GM12878 (cell line): ENCODE measurements at regions not wholly inside any gene's neighbourhood (a gene's known extent, or its start where the extent isn't known, plus 50 kb on each side); places are given as distances from the start of the nearest gene placed in this dataset.

Experiments used
- ATAC-seq: fragments of 200-7000 bp; cut with Tn5 transposase; 3 replicates; pipeline ENCODE4 v1.9.1; 2020; ENCODE audit warnings: mild to moderate bottlenecking, moderate library complexity
- BruUV-seq: library from RNA; stranded (reverse); fragments of 400-500 nt; replicated peaks from 2 replicates; lab custom pipeline; 2021; lab: Mats Ljungman, UMichigan
- CTCF ChIA-PET: fragments of 300-600 bp; sonication (Branson Sonifier 250); formaldehyde crosslinking; extraction: SDS; loops from one replicate; lab custom pipeline; 2021; ENCODE audit warnings: inconsistent platforms; lab: Yijun Ruan, JAX
- POLR2A ChIA-PET: fragments of 350-600 bp; formaldehyde crosslinking; extraction: SDS; loops from one replicate; lab custom pipeline; 2021; ENCODE audit warnings: inconsistent platforms; lab: Charles Lee
- RAD21 ChIA-PET: fragments of 300-600 bp; sonication (Branson Sonifier 250); formaldehyde crosslinking; loops from one replicate; lab custom pipeline; 2023; ENCODE audit warnings: antibody characterized with exemption; ENCODE audit not compliant: unreplicated experiment; lab: Charles Lee
- SMC1A ChIA-PET: fragments of 300-600 bp; sonication (Branson Sonifier 250); formaldehyde crosslinking; loops from one replicate; lab custom pipeline; 2023; ENCODE audit not compliant: unreplicated experiment, uncharacterized antibody; lab: Charles Lee
- DNase-seq: peaks from one replicate; pipeline ENCODE4 v3.0.0-alpha.2; 2011; ENCODE audit warnings: low read depth, low spot score
- FAIRE-seq: peaks from 3 replicates; lab custom pipeline; 2011; peaks lifted over from hg19 to GRCh38; lab: Jason Lieb, UNC
- H2AFZ ChIP-seq: 2 replicates; pipeline ENCODE4 v1.6.0; 2011; ENCODE audit warnings: low read depth, low read length, control low read depth; ENCODE audit not compliant: control insufficient read depth
- H3K27ac ChIP-seq: 2 replicates; pipeline ENCODE4 v1.5.1; 2011; ENCODE audit warnings: control low read depth; ENCODE audit not compliant: control insufficient read depth, insufficient read depth
- H3K27me3 ChIP-seq, 2 experiments: replicated peaks in 1 of 2; 2 replicates each; pipeline versions ENCODE4 v1.6.0 to v1.6.1; 2011; ENCODE audit warnings: low read length in 1 of 2; ENCODE audit not compliant: control insufficient read depth in 2 of 2, insufficient read depth in 2 of 2
- H3K36me3 ChIP-seq, 2 experiments: 2 replicates each; pipeline ENCODE4 v1.5.1; 2011; ENCODE audit warnings: low read length in 1 of 2; ENCODE audit not compliant: control insufficient read depth in 2 of 2, insufficient read depth in 2 of 2
- H3K4me1 ChIP-seq: 2 replicates; pipeline ENCODE4 v1.6.1; 2011; ENCODE audit warnings: mild to moderate bottlenecking, low read length, moderate library complexity, mixed read lengths; ENCODE audit not compliant: control insufficient read depth, insufficient read depth
- H3K4me2 ChIP-seq: 2 replicates; pipeline ENCODE4 v1.6.0; 2011; ENCODE audit warnings: control low read depth; ENCODE audit not compliant: control insufficient read depth, insufficient read depth
- H3K4me3 ChIP-seq: fragments of 200-600 bp; sonication (generic); 2 replicates; pipeline ENCODE4 v1.5.1; 2016
- H3K79me2 ChIP-seq: 2 replicates; pipeline ENCODE4 v1.6.0; 2011; ENCODE audit warnings: low read length; ENCODE audit not compliant: control insufficient read depth, insufficient read depth
- H3K9ac ChIP-seq: 2 replicates; pipeline ENCODE4 v1.8.0; 2011; ENCODE audit warnings: low read length, control low read depth, mixed read lengths; ENCODE audit not compliant: control insufficient read depth, insufficient read depth
- H3K9me3 ChIP-seq: replicated peaks from 3 replicates; pipeline ENCODE4 v1.5.1; 2011; ENCODE audit warnings: mild to moderate bottlenecking, low read length; ENCODE audit not compliant: control insufficient read depth, insufficient read depth
- H4K20me1 ChIP-seq: 2 replicates; pipeline ENCODE4 v1.6.0; 2011; ENCODE audit not compliant: control insufficient read depth, insufficient read depth
- ASH2L ChIP-seq: fragments of 300-600, 200-600 bp; sonication (generic); IDR thresholded peaks from 2 replicates; pipeline ENCODE4 v1.6.1; 2017; ENCODE audit warnings: low read depth, mild to moderate bottlenecking, borderline replicate concordance
- E2F4 ChIP-seq: IDR thresholded peaks from 2 replicates; pipeline ENCODE4 v1.6.1; 2012; ENCODE audit warnings: low read depth, low read length, improper control_type of control experiment
- E2F8 ChIP-seq: fragments of 450-650 bp; IDR thresholded peaks from 2 replicates; pipeline ENCODE4 v1.6.1; 2018; ENCODE audit warnings: mild to moderate bottlenecking, low read depth, moderate library complexity; ENCODE audit not compliant: partially characterized antibody
- EZH2 ChIP-seq: IDR thresholded peaks from 2 replicates; pipeline ENCODE4 v1.6.1; 2012; ENCODE audit warnings: low read depth, mild to moderate bottlenecking, control low read depth, inconsistent platforms, low read length, borderline replicate concordance; ENCODE audit not compliant: control insufficient read depth
- MLLT1 ChIP-seq: fragments of 450-650 bp; IDR thresholded peaks from 2 replicates; pipeline ENCODE4 v1.6.1; 2016; ENCODE audit warnings: mild to moderate bottlenecking
- NKRF ChIP-seq: fragments of 450-650 bp; conservative IDR thresholded peaks from 2 replicates; pipeline ENCODE4 v1.6.1; 2017; ENCODE audit warnings: mild to moderate bottlenecking, moderate library complexity
- SUZ12 ChIP-seq: fragments of 200-600 bp; sonication (generic); IDR thresholded peaks from one replicate; pipeline ENCODE4 v1.6.1; 2018; ENCODE audit warnings: antibody characterized with exemption, mild to moderate bottlenecking; ENCODE audit not compliant: unreplicated experiment
- TCF7 ChIP-seq: IDR thresholded peaks from 2 replicates; pipeline ENCODE4 v1.6.1; 2014; ENCODE audit warnings: antibody characterized with exemption, borderline replicate concordance
- ZNF687 ChIP-seq: fragments of 450-650 bp; IDR thresholded peaks from 2 replicates; pipeline ENCODE4 v1.6.1; 2017; ENCODE audit warnings: mild to moderate bottlenecking, moderate library complexity
- WGBS: methylation state at CpG from one replicate; pipeline ENCODE4 v1.1.6; 2016; ENCODE audit warnings: low lambda C conversion rate; ENCODE audit not compliant: insufficient replicate concordance, insufficient coverage; ENCODE audit errors: missing lambda C conversion rate; 5-methylcytosine and 5-hydroxymethylcytosine counted together
- in situ Hi-C: fragments of 300-500 bp; cut with MboI; formaldehyde crosslinking; loops from 9 replicates; pipeline ENCODE4 v1.14.3; 2018; ENCODE audit warnings: mixed read lengths
- intact Hi-C: fragments of 100-400 bp; cut with micrococcal nuclease; formaldehyde crosslinking; loops from one replicate; pipeline ENCODE4 v1.14.2; 2022; ENCODE audit not compliant: unreplicated experiment

GRCh38 chr3:111314181-111314873 is 227.7 kb upstream of the CD96 start (continued):
- no peak for TF ChIP-seq E2F8
- TF ChIP-seq EZH2 = no peak
- no peak for TF ChIP-seq MLLT1

- POLR2A ChIA-PET = no interaction called here
- 6% methylated on average over 5 of the region's 5 CpGs for WGBS
- Histone ChIP-seq H4K20me1 (no peaks in the 10 kb centered on the region), H3K9me3 (no peaks in the 10 kb centered on the region), H3K4me1 (no peaks in the 10 kb centered on the region), H3K27me3 (no peaks in the 10 kb centered on the region), H3K9ac (no peak overlapping the region), H3K36me3 (no peaks in the 10 kb centered on the region), H2AFZ (no peak overlapping the region), H3K27ac (no peak overlapping the region), H3K79me2 (no peaks in the 10 kb centered on the region), H3K4me2 (no peak overlapping the region), H3K4me3 (no peak overlapping the region)
- ATAC-seq (no peak), FAIRE-seq (no peak), DNase-seq (no peak)
- SMC1A ChIA-PET = interaction anchor here (1.0 kb wide), 1 partner anchor 152 kb away, joined by 3 read pairs; no protein-coding TSS in a partner anchor
- RAD21 ChIA-PET = no interaction called here
- intact Hi-C loops = no loop called here
- in situ Hi-C loops = no loop called here
- CTCF ChIA-PET = interaction anchor here (0.6 kb wide), 1 partner anchor 496 kb away, joined by 3 read pairs; no protein-coding TSS in a partner anchor
- no TSS peak for BruUV-seq
- TF ChIP-seq NKRF = no peak
- TF ChIP-seq SUZ12 = no peak
- no peak for TF ChIP-seq ZNF687
- TF ChIP-seq E2F4 = no peak
- TF ChIP-seq ASH2L = no peak
- no peak for TF ChIP-seq TCF7
These were observed 227.1 kb upstream of the CD96 start for GRCh38 chr3:111314898-111315297.
